ENCODE measurements at regions not wholly inside any gene's neighbourhood (a gene's known extent, or its start where the extent isn't known, plus 50 kb on each side); places are given as distances from the start of the nearest gene placed in this dataset.

DNA sequence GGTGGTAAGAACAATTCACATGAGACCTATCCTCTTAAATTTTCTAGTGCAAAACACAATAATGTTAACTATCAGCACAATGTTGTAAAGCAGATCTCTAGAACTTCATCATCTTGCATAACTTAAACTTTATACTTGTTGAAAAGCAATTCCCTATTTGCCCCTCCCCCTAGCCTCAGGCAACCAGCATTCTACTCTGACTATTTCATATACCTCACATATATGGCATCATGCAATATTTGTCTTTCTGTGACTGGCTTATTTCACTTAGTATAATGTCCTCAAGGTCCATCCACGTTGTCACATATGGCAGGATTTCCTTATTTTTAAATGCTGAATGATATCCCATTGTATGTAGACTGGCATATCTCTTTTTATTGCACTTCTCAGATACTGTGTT, 86.5 kb downstream of the STRADB start:
- Histone ChIP-seq H4K20me1 (replicated peaks; ENCODE audit: control insufficient read depth, extremely low read depth, insufficient read depth, low read length) (no peaks in the 10 kb centered on the region), H2AFZ (ENCODE audit: low read depth, low read length) (no peak overlapping the region), H3K27ac (ENCODE audit: insufficient read depth, low read depth, low read length) (no peak overlapping the region), H3K4me1 (ENCODE audit: control insufficient read depth, extremely low read depth, insufficient read depth, low read length) (no peaks in the 10 kb centered on the region), H3K9me3 (replicated peaks; ENCODE audit: control insufficient read depth, insufficient read depth, low read length) (no peaks in the 10 kb centered on the region), H3K27me3 (ENCODE audit: control insufficient read depth in 2 of 2, insufficient read depth in 2 of 2, low read length in 2 of 2) (no peaks in the 10 kb centered on the region), H3K4me2 (ENCODE audit: insufficient read depth, low read length) (no peak overlapping the region), H3K36me3 (ENCODE audit: control insufficient read depth in 2 of 2, extremely low read depth in 1 of 2, insufficient read depth in 2 of 2, low read length in 2 of 2) (no peaks in the 10 kb centered on the region), H3K9me1 (replicated peaks; ENCODE audit: control insufficient read depth, extremely low read depth, insufficient read depth, low read length) (no peaks in the 10 kb centered on the region), H3K9ac (replicated peaks; ENCODE audit: extremely low read depth, insufficient read depth, low read length) (no peak overlapping the region), H3K79me2 (ENCODE audit: control insufficient read depth, insufficient read depth, low read length) (no peaks in the 10 kb centered on the region), H3K4me3 (replicated peaks in 1 of 3; ENCODE audit: insufficient read depth in 1 of 3, low read depth in 1 of 3, low read length in 3 of 3) (no peak overlapping the region)
- no TSS peak for BruUV-seq (replicated peaks)
- ChIA-PET POLR2A (no interaction called here), CTCF (interaction anchor here (1.0 kb wide), 1 partner anchor 9 kb away, joined by 4 read pairs; no protein-coding TSS in a partner anchor)
- FAIRE-seq (no peak), DNase-seq (ENCODE audit: low read depth, low spot score) (no peak)
- TF ChIP-seq MAX (IDR thresholded peaks at IDR 0.05; ENCODE audit: insufficient read depth, insufficient read length) = no peak
- dilution Hi-C loops (cut with MboI; ENCODE audit: extremely low pct_ligation_motif_present, low sequenced_read_pairs) = no loop called here
- intact Hi-C loops (cut with micrococcal nuclease) = no loop called here

DNA sequence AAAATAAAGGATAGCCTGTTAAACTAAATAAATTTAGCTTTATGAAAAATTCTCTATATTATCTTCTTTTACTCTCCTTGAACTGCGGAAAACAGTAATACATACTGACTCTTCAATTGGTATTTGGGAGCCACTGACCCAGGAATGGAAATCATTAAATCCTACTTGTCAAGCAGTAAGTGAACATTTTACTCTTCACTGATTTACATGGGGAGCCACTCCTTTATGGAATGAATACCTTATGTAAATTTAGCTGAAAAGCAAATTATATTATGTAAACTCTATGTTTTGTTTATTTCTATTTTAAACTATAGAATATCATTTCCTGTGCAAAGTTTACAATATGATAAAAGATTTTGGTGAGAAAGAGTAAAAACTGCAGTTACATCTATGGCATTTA, 85.2 kb downstream of the STRADB start:
- ChIA-PET CTCF (interaction anchor here (1.0 kb wide), 1 partner anchor 8 kb away, joined by 4 read pairs; no protein-coding TSS in a partner anchor), POLR2A (no interaction called here)
- H3K79me2 ChIP-seq (ENCODE audit: control insufficient read depth, insufficient read depth, low read length) = no peaks in the 10 kb centered on the region
- dilution Hi-C loops (cut with MboI; ENCODE audit: extremely low pct_ligation_motif_present, low sequenced_read_pairs) (no loop called here), intact Hi-C loops (cut with micrococcal nuclease) (no loop called here)
- no peaks in the 10 kb centered on the region for H3K27me3 ChIP-seq (ENCODE audit: control insufficient read depth in 2 of 2, insufficient read depth in 2 of 2, low read length in 2 of 2)
- H4K20me1 ChIP-seq (replicated peaks; ENCODE audit: control insufficient read depth, extremely low read depth, insufficient read depth, low read length) = no peaks in the 10 kb centered on the region
- H2AFZ ChIP-seq (ENCODE audit: low read depth, low read length) = no peak overlapping the region
- no peaks in the 10 kb centered on the region for H3K9me1 ChIP-seq (replicated peaks; ENCODE audit: control insufficient read depth, extremely low read depth, insufficient read depth, low read length)
- TF ChIP-seq POLR2A (IDR thresholded peaks at IDR 0.05; ENCODE audit: low read depth, low read length) (no peak), JUN (IDR thresholded peaks at IDR 0.05; ENCODE audit: borderline replicate concordance, insufficient read depth, insufficient read length, low read depth) (no peak), POLR2AphosphoS5 (IDR thresholded peaks at IDR 0.05; ENCODE audit: insufficient read depth, low read depth, low read length) (no peak), MYC (IDR thresholded peaks at IDR 0.05; ENCODE audit: low read depth, low read length) (no peak), MAX (IDR thresholded peaks at IDR 0.05; ENCODE audit: insufficient read depth, insufficient read length) (no peak), GATA2 (IDR thresholded peaks at IDR 0.05; ENCODE audit: insufficient read depth, insufficient read length, low read depth, low read length) (no peak), EZH2 (IDR thresholded peaks at IDR 0.05; ENCODE audit: borderline replicate concordance, low read depth, low read length, severe bottlenecking) (no peak), FOS (IDR thresholded peaks at IDR 0.05; ENCODE audit: borderline replicate concordance, insufficient read depth, low read length) (no peak)
- TF ChIP-seq, protein P1, sequence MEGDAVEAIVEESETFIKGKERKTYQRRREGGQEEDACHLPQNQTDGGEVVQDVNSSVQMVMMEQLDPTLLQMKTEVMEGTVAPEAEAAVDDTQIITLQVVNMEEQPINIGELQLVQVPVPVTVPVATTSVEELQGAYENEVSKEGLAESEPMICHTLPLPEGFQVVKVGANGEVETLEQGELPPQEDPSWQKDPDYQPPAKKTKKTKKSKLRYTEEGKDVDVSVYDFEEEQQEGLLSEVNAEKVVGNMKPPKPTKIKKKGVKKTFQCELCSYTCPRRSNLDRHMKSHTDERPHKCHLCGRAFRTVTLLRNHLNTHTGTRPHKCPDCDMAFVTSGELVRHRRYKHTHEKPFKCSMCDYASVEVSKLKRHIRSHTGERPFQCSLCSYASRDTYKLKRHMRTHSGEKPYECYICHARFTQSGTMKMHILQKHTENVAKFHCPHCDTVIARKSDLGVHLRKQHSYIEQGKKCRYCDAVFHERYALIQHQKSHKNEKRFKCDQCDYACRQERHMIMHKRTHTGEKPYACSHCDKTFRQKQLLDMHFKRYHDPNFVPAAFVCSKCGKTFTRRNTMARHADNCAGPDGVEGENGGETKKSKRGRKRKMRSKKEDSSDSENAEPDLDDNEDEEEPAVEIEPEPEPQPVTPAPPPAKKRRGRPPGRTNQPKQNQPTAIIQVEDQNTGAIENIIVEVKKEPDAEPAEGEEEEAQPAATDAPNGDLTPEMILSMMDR (IDR thresholded peaks at IDR 0.05; ENCODE audit: extremely low read depth in 1 of 2, insufficient read depth in 1 of 2, low read depth in 1 of 2, low read length in 2 of 2) = no peak
- no TSS peak for BruUV-seq (replicated peaks)
- FAIRE-seq = no peak
- H3K4me1 ChIP-seq (ENCODE audit: control insufficient read depth, extremely low read depth, insufficient read depth, low read length) = no peaks in the 10 kb centered on the region
- no peaks in the 10 kb centered on the region for H3K36me3 ChIP-seq (ENCODE audit: control insufficient read depth in 2 of 2, extremely low read depth in 1 of 2, insufficient read depth in 2 of 2, low read length in 2 of 2)
- H3K4me2 ChIP-seq (ENCODE audit: insufficient read depth, low read length) = no peak overlapping the region
- DNase-seq (ENCODE audit: low read depth, low spot score) = no peak
- no peaks in the 10 kb centered on the region for H3K9me3 ChIP-seq (replicated peaks; ENCODE audit: control insufficient read depth, insufficient read depth, low read length)
- no peak overlapping the region for H3K27ac ChIP-seq (ENCODE audit: insufficient read depth, low read depth, low read length)
- no peak overlapping the region for H3K9ac ChIP-seq (replicated peaks; ENCODE audit: extremely low read depth, insufficient read depth, low read length)
- no peak overlapping the region for H3K4me3 ChIP-seq (replicated peaks in 1 of 3; ENCODE audit: insufficient read depth in 1 of 3, low read depth in 1 of 3, low read length in 3 of 3)
